MM.1S (cell line): ENCODE measurements at regions not wholly inside any gene's neighbourhood (a gene's known extent, or its start where the extent isn't known, plus 50 kb on each side); places are given as distances from the start of the nearest gene placed in this dataset.

Source experiments
- EZH2 ChIP-seq: fragments of 300-600 bp; sonication (generic); optimal IDR thresholded peaks from 2 replicates; pipeline ENCODE3; 2017; ENCODE audit warnings: low read depth, mild to moderate bottlenecking, antibody characterized with exemption, low read length, mixed read lengths
- EZH2phosphoT487 ChIP-seq: fragments of 300-600 bp; sonication (generic); IDR thresholded peaks from 2 replicates; pipeline ENCODE4 v1.6.1; 2018; ENCODE audit warnings: antibody characterized with exemption, low read length
- TF ChIP-seq, protein P1 (sequence below): fragments of 300-600 bp; sonication (generic); IDR thresholded peaks from 2 replicates; pipeline ENCODE4 v1.5.1; 2016; ENCODE audit warnings: antibody characterized with exemption, low read length, mixed read lengths

DNA sequence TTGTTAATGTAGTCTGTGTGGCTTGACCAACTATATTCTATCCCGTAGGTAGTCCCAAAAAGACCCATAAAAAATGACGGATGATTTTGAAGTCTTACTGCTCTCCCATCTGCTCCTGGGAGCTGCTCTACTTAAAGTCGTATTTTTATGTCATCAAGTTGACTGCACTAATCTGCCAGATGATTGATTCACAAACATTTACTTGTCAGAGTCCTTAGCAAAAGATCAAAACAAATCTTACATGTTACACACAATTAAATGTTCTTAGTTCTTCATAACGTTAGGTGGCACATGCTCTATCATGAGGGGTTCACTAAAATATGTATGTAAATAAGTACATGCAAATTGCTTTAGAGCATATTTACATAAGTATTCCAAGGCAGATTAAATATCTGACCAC is 498.3 kb upstream of the LRRTM4 start:
- TF ChIP-seq EZH2 (no peak), EZH2phosphoT487 (no peak)
- TF ChIP-seq, protein P1, sequence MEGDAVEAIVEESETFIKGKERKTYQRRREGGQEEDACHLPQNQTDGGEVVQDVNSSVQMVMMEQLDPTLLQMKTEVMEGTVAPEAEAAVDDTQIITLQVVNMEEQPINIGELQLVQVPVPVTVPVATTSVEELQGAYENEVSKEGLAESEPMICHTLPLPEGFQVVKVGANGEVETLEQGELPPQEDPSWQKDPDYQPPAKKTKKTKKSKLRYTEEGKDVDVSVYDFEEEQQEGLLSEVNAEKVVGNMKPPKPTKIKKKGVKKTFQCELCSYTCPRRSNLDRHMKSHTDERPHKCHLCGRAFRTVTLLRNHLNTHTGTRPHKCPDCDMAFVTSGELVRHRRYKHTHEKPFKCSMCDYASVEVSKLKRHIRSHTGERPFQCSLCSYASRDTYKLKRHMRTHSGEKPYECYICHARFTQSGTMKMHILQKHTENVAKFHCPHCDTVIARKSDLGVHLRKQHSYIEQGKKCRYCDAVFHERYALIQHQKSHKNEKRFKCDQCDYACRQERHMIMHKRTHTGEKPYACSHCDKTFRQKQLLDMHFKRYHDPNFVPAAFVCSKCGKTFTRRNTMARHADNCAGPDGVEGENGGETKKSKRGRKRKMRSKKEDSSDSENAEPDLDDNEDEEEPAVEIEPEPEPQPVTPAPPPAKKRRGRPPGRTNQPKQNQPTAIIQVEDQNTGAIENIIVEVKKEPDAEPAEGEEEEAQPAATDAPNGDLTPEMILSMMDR: no peak
